ENCODE measurements at regions not wholly inside any gene's neighbourhood (a gene's known extent, or its start where the extent isn't known, plus 50 kb on each side); places are given as distances from the start of the nearest gene placed in this dataset.

- H3K27ac ChIP-seq = no peak overlapping the region
- no peak for DNase-seq
- H3K79me2 ChIP-seq (ENCODE audit: insufficient read depth) = no peaks in the 10 kb centered on the region
- H3F3A ChIP-seq (ENCODE audit: insufficient read depth) = no peaks in the 10 kb centered on the region
- TF ChIP-seq EZH2phosphoT487 (IDR thresholded peaks at IDR 0.05; ENCODE audit: insufficient read depth, low read depth) = no peak
- WGBS, 2 experiments (ENCODE audit: low coverage in 1 of 2, low lambda C conversion rate in 2 of 2, missing lambda C conversion rate in 2 of 2) = 14 to 23% methylated on average over 4 of the region's 4 CpGs
- no peak overlapping the region for H3K9ac ChIP-seq
- H3K4me2 ChIP-seq (ENCODE audit: unreplicated experiment) = no peak overlapping the region
- no peaks in the 10 kb centered on the region; the same call in 1 of the 2 replicates for H4K20me1 ChIP-seq (ENCODE audit: insufficient read depth)
- no peaks in the 10 kb centered on the region for H3K9me2 ChIP-seq (ENCODE audit: insufficient read depth)
- in situ Hi-C loops (cut with MboI) = no loop called here
- H3K4me3 ChIP-seq = no peak overlapping the region
- H3K4me1 ChIP-seq (ENCODE audit: insufficient read depth) = no peaks in the 10 kb centered on the region; the same call in 1 of the 2 replicates
- H3K9me3 ChIP-seq (ENCODE audit: low read depth) = no peaks in the 10 kb centered on the region
- no peak overlapping the region for H2AFZ ChIP-seq
- H3K27me3 ChIP-seq (replicated peaks; ENCODE audit: insufficient read depth) = 0 out of 2 replicates have a peak, but pooled peaks cover 4% of the 10 kb centered on the region
- H3K36me3 ChIP-seq (ENCODE audit: low read depth) = no peaks in the 10 kb centered on the region
These were observed 573.0 kb downstream of the TUSC7 start for GRCh38 chr3:117282566-117282965.

DNA sequence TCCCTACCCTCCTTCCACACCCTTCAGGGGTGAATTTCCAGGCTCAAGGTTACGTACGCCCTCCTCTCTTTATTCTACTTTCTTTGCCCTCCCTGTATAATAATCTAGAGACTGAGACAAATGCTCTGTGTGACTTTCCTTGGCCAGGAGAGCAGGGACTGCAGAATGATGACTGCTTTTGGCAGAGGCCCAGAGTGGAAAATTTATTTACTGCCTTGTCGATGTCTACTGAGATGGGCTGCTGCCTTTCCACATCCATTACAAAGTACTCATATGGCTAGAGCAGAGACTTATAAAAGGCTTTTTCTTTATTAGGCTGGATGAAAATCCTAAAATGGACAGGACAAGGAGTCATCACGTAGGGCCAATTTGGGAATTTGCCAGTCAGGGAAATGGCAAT lies 576.2 kb downstream of the TUSC7 start:
- Histone ChIP-seq H3K9me2 (ENCODE audit: insufficient read depth) (no peaks in the 10 kb centered on the region), H3K4me2 (ENCODE audit: unreplicated experiment) (no peak overlapping the region), H2AFZ (no peak overlapping the region), H3K27ac (no peak overlapping the region), H3K36me3 (ENCODE audit: low read depth) (no peaks in the 10 kb centered on the region), H3K4me1 (ENCODE audit: insufficient read depth) (no peaks in the 10 kb centered on the region), H4K20me1 (ENCODE audit: insufficient read depth) (no peaks in the 10 kb centered on the region; the same call in 1 of the 2 replicates), H3F3A (ENCODE audit: insufficient read depth) (no peaks in the 10 kb centered on the region), H3K4me3 (no peak overlapping the region), H3K79me2 (ENCODE audit: insufficient read depth) (no peaks in the 10 kb centered on the region), H3K9ac (no peak overlapping the region), H3K9me3 (ENCODE audit: low read depth) (no peaks in the 10 kb centered on the region), H3K27me3 (replicated peaks; ENCODE audit: insufficient read depth) (no peaks in the 10 kb centered on the region)
- WGBS, 2 experiments (ENCODE audit: low coverage in 1 of 2, low lambda C conversion rate in 2 of 2, missing lambda C conversion rate in 2 of 2) = 25 to 28% methylated on average over 4 of the region's 4 CpGs
- in situ Hi-C loops (cut with MboI) = no loop called here
- TF ChIP-seq EZH2 (IDR thresholded peaks at IDR 0.05; ENCODE audit: insufficient read depth, poor library complexity, severe bottlenecking) (no peak), EZH2phosphoT487 (IDR thresholded peaks at IDR 0.05; ENCODE audit: insufficient read depth, low read depth) (no peak)
- DNase-seq = no peak

DNA sequence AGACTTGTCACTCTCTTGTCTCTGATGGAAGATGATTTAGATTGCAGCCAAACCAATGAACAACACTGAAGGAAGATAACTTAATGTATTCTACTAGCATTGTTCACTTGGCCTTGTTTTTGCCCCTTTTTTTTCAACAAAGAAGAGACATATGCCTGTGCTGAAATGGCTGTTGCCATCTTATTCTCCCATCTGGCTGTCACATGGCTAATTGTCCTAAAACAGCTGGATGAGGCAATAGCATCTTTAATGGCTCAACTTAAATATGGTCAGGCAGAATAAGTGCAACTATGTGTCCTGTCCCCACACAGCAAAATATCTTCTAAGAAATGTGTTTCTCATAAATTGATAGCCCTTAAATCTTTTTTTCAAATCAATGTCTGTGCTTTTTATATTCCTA lies 576.9 kb downstream of the TUSC7 start:
- Histone ChIP-seq H3K9me2 (ENCODE audit: insufficient read depth) (no peaks in the 10 kb centered on the region), H3K4me2 (ENCODE audit: unreplicated experiment) (no peak overlapping the region), H3K79me2 (ENCODE audit: insufficient read depth) (no peaks in the 10 kb centered on the region), H3K9ac (no peak overlapping the region), H3K36me3 (ENCODE audit: low read depth) (no peaks in the 10 kb centered on the region), H3K4me1 (ENCODE audit: insufficient read depth) (no peaks in the 10 kb centered on the region), H3K27ac (no peak overlapping the region), H2AFZ (no peak overlapping the region), H3K27me3 (replicated peaks; ENCODE audit: insufficient read depth) (no peaks in the 10 kb centered on the region), H4K20me1 (ENCODE audit: insufficient read depth) (no peaks in the 10 kb centered on the region; the same call in 1 of the 2 replicates), H3K4me3 (no peak overlapping the region), H3F3A (ENCODE audit: insufficient read depth) (no peaks in the 10 kb centered on the region), H3K9me3 (ENCODE audit: low read depth) (no peaks in the 10 kb centered on the region)
- TF ChIP-seq EZH2 (IDR thresholded peaks at IDR 0.05; ENCODE audit: insufficient read depth, poor library complexity, severe bottlenecking) = no peak
- no peak for TF ChIP-seq EZH2phosphoT487 (IDR thresholded peaks at IDR 0.05; ENCODE audit: insufficient read depth, low read depth)
- DNase-seq = no peak
- in situ Hi-C loops (cut with MboI) = no loop called here

GRCh38 chr3:117287602-117288001 lies 578.0 kb downstream of the TUSC7 start:
- Histone ChIP-seq H3K9ac (no peak overlapping the region), H4K20me1 (ENCODE audit: insufficient read depth) (no peaks in the 10 kb centered on the region; the same call in 1 of the 2 replicates), H3F3A (ENCODE audit: insufficient read depth) (no peaks in the 10 kb centered on the region), H3K36me3 (ENCODE audit: low read depth) (no peaks in the 10 kb centered on the region), H2AFZ (no peak overlapping the region), H3K9me3 (ENCODE audit: low read depth) (no peaks in the 10 kb centered on the region), H3K4me3 (no peak overlapping the region), H3K4me2 (ENCODE audit: unreplicated experiment) (no peak overlapping the region), H3K79me2 (ENCODE audit: insufficient read depth) (no peaks in the 10 kb centered on the region), H3K4me1 (ENCODE audit: insufficient read depth) (no peaks in the 10 kb centered on the region), H3K27ac (no peak overlapping the region), H3K9me2 (ENCODE audit: insufficient read depth) (no peaks in the 10 kb centered on the region), H3K27me3 (replicated peaks; ENCODE audit: insufficient read depth) (no peaks in the 10 kb centered on the region)
- TF ChIP-seq EZH2phosphoT487 (IDR thresholded peaks at IDR 0.05; ENCODE audit: insufficient read depth, low read depth) (no peak), EZH2 (IDR thresholded peaks at IDR 0.05; ENCODE audit: insufficient read depth, poor library complexity, severe bottlenecking) (no peak)
- 47 to 49% methylated on average over 4 of the region's 4 CpGs for whole genome bisulfite sequencing, 2 experiments (ENCODE audit: low coverage in 1 of 2, low lambda C conversion rate in 2 of 2, missing lambda C conversion rate in 2 of 2)
- no peak for DNase-seq
- in situ Hi-C loops (cut with MboI) = no loop called here

GRCh38 chr3:117291476-117291875 lies 581.9 kb downstream of the TUSC7 start:
- Histone ChIP-seq H3K4me1 (ENCODE audit: insufficient read depth) (no peaks in the 10 kb centered on the region), H3F3A (ENCODE audit: insufficient read depth) (no peaks in the 10 kb centered on the region), H3K4me2 (ENCODE audit: unreplicated experiment) (no peak overlapping the region), H3K9me3 (ENCODE audit: low read depth) (no peaks in the 10 kb centered on the region), H3K79me2 (ENCODE audit: insufficient read depth) (no peaks in the 10 kb centered on the region), H4K20me1 (ENCODE audit: insufficient read depth) (no peaks in the 10 kb centered on the region; the same call in 1 of the 2 replicates), H3K9me2 (ENCODE audit: insufficient read depth) (no peaks in the 10 kb centered on the region), H3K4me3 (no peak overlapping the region), H3K9ac (no peak overlapping the region), H3K36me3 (ENCODE audit: low read depth) (no peaks in the 10 kb centered on the region), H2AFZ (no peak overlapping the region), H3K27me3 (replicated peaks; ENCODE audit: insufficient read depth) (no peaks in the 10 kb centered on the region), H3K27ac (no peak overlapping the region)
- TF ChIP-seq EZH2phosphoT487 (IDR thresholded peaks at IDR 0.05; ENCODE audit: insufficient read depth, low read depth) (no peak), EZH2 (IDR thresholded peaks at IDR 0.05; ENCODE audit: insufficient read depth, poor library complexity, severe bottlenecking) (no peak)
- DNase-seq = no peak
- in situ Hi-C loops (cut with MboI) = no loop called here
- WGBS, 2 experiments (ENCODE audit: low coverage in 1 of 2, low lambda C conversion rate in 2 of 2, missing lambda C conversion rate in 2 of 2) = 4 to 5% methylated on average over 1 of the region's 1 CpG

Data from GM23248 (cell line).